CD1c-positive myeloid dendritic cell (primary cell): ENCODE measurements at regions not wholly inside any gene's neighbourhood (a gene's known extent, or its start where the extent isn't known, plus 50 kb on each side); places are given as distances from the start of the nearest gene placed in this dataset.
"Not testable (repeated sequence)": the region's sequence is repeated elsewhere in the genome, so short reads cannot be mapped to it uniquely, and the experiment has no call there.

Experiments
- DNase-seq: peaks from one replicate; pipeline ENCODE4 v3.0.0-alpha.2; 2016; ENCODE audit errors: extremely low spot score

DNA sequence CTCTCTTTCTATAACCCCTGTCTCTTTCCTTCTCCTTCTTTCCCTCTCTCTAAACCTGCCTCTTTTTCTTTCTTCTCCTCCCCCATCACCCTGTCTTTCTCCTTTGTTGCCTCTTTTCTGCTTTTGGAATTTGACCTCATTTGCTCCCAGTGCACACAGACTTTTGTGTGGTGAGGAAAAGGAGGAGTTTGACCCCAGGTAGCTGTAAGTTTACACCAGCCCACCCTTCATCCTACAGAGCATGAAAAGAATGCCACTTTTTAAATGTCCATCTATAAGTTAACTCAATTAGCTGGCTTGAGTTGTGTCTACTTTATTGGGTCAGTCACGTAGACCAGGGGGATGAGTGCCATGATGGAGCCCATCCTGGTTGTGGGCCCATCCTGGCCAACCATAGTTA lies 146.8 kb upstream of the SLC38A2 start:
- DNase-seq = no peak

DNA sequence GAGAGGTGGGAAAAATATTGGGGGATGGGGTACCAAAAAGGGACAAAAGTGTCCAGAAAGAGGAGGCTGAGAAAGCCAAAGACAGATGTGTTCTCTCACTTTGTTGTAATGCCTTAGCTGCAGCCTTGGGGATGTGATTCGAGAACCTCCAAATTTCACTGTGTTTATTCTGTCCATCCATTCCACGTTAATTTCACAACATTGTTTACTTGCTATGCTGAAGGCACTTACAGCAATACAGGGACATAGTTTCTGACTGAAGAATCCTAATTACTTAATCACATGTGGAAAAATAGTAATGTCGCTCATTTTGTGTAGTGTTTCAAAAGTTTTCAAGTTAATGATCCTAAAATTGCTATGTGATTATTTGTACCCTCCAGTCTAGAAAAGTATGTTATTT lies 146.2 kb upstream of the SLC38A2 start:
- no peak for DNase-seq

DNA sequence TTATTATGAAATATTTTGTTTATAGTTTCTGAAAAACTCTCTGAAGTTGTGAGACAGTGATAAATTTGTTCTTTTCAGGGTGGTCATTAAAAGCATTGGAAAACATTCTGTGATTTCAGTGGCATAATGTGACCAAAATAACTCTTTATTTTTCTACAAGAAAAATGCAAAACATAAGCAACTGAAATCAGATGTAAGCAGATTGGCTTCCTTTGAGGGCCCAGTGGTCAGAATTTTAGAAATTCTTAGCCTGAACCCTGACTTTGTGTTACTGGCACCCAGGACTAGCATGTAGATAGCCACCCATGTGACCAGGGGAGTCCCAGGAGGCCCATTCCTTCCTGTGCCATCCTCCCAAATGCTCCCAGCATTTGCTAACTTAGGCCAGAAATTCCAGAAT lies 145.6 kb upstream of the SLC38A2 start:
- no peak for DNase-seq

GRCh38 chr12:46517579-46517962 lies 145.0 kb upstream of the SLC38A2 start:
- no peak for DNase-seq

DNA sequence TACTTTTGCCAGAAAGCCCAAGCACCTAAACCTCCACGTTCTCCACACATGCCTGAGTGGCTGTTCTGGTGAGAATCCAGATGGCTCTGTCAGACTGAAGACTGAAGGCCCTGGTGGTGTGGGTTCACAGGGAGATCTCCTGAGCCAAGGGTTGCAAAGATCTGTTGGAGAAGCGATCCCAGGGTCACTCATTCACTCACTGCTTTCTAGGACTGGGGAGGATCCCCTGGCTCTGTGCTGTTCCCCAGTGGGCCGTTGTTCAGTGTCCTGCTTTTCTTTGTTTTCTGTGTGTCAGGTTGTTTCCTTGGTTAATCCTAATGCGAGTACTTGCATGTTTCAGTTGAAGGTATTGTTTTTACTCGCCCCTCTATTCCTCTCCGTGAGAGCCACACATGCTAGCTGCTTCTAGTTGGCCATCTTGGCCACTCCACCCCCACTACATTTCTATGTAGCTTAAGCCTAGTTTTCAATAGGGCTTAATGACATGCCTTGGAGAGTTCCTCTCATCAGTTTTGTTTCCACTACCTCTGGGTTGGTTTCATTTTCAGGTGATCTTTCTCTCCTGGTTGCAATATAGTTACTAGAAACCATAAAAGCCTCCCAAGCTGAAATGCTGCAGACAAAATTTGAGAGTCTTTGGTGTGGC lies 144.5 kb upstream of the SLC38A2 start:
- no peak for DNase-seq

GRCh38 chr12:46516238-46516932 lies 143.8 kb upstream of the SLC38A2 start:
- no peak for DNase-seq

DNA sequence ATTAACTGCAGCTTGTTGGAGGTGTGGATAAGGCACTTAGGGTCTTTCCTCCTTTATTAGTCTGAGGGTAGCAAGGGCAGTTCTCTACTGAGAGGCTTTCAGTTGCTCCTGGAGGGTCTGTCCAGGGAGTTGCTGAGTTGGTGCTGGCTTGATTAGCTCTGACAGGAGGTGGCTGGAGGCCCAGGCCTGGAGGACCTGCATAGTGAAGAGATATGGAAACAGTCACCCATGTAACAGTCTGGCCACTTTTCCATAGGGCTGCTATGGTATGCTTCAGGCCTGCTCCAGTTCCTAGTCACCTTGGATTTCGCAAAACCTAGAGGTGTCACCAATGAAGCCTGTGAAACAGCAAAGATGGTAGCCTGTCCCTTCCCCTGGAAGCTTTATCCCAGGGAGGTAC lies 143.3 kb upstream of the SLC38A2 start:
- DNase-seq = no peak

- no peak for DNase-seq
Measured at GRCh38 chr12:46514886-46515285, 142.3 kb upstream of the SLC38A2 start.

GRCh38 chr12:46510257-46510656 lies 137.7 kb upstream of the SLC38A2 start:
- not testable (repeated sequence) for DNase-seq

GRCh38 chr12:46509135-46509534 lies 136.6 kb upstream of the SLC38A2 start:
- DNase-seq = no peak

GRCh38 chr12:46508651-46509050 lies 136.1 kb upstream of the SLC38A2 start:
- no peak for DNase-seq

DNA sequence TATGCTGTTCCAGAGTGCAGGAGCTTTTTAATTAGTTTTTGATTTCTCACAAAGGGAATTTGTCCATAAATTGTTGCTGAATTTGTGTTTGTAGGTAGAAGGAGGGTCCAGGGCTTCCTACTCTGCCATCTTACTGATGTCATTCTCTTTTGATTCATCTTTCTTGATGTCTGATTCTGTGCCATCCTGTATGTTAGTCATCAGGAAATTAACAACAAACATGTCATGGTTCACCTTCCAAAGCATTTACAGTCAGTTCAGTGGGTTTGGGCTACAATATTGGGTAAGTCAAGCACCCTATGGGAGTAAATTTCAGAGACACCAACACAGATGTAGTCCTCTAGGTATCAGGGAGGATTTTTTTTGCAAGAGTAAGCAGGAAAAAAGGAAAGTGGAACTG lies 135.2 kb upstream of the SLC38A2 start:
- DNase-seq = no peak

DNA sequence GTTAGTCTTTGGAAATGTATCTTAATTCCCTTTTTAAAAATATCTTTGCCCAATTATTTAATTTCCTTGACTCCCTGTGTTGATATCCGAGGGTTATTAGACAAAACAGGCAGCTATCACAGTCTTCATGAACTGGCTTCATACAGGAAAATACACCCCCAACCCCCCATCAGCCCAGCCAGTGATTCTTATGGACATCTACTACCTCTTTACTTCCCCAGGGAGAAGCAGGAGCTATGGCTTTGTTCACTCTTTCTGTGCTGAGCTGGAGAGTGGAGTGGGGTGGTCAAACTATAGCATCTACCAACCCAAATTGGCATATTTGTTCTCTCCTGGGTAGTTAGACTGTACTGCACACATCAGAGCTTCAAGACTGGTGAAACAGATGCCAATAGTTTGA lies 134.4 kb upstream of the SLC38A2 start:
- no peak for DNase-seq

DNA sequence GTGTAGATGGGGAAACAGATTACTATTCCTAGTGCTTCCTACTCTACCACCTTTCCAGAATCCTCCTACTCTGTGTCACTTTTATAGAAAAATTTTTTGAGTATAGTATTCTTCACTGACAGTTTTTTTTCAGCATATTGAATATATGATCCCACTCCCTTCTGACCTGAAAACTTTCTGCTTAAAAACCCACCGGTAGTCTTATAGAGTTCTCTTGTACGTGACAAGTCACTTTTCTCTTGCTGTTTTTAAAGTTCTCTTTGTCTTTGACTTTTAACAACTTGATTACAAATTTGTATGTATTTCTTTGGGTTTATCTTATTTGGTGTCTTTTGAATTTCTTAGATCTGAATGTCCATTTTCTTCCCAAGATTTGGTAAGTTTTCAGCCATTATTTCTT lies 133.6 kb upstream of the SLC38A2 start:
- DNase-seq = no peak

GRCh38 chr12:46504494-46504893 lies 131.9 kb upstream of the SLC38A2 start:
- DNase-seq = no peak

- no peak for DNase-seq
Measured at GRCh38 chr12:46503637-46504175, 131.1 kb upstream of the SLC38A2 start.

DNA sequence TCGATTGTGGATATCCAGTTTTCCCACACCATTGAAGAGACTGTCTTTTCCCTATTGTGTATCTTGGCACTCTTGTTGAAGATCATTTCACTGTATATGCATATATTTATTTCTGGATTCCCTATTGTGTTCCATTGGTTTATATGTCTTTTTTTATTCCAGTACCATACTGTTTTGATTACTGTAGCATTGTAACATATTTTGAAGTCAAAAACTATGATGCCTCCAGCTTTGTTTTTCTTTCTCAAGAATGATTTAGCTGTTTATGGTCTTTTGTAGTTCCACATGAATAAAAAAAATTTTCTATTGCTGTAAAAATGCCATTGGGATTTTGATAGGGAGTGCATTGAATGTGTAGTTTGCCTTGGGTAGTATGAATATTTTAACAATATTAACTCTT lies 128.1 kb upstream of the SLC38A2 start:
- DNase-seq = no peak

DNA sequence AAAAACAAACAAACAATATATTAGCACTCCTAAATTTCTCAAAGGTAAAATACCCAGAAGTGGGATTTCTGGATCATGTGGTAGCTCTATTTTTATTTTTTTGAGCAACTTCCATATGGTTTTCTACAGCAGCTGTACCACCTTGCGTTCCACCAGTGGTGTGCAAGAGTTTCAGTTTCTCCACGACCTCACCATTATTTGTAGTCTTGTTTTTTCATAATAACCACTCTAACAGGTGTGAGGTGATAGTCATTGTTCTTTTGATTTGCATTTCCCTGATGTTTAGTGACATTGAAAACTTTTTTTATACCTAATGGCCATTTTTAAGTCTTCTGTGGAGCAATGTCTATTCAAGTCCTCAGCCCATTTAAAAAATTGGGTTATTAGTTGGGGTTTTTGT lies 127.3 kb upstream of the SLC38A2 start:
- DNase-seq = no peak

- no peak for DNase-seq
Measured at GRCh38 chr12:46499226-46499625, 126.7 kb upstream of the SLC38A2 start.

DNA sequence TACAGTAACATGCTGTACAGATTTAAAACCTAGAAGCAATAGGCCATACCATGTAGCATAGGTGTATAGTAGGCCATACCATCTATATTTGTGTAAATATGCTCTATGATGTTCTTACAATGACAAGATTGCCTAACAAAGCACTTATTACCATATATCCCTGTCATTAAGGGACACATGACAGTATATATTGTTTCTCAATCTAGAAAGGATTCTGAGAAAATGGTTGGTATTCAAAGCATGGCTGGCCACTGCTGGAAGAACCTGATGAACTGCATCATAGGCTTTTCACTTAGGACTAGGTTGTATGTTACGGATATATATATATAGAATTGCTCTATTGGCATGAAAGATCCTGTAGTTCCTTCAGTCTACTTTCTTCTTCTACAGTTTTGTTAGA lies 125.2 kb upstream of the SLC38A2 start:
- DNase-seq = no peak

DNA sequence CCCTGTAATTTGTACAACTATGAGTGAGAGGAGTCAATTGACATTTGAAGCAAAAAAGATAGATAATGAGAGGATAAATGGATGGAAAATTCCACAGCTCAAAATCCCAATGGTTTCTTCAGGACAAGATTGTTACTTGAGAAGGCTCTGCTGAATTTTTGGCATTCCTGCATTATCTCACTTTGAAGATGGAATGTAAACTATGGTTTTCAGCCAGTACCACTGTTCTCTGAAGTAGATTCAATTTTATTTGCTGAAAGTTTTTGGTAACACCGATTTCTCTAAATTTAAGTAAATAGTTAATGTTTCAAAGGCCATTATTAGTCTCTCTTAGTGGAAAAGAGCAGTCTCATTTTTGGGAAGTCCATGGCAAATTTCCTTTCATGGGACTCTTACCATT lies 121.9 kb upstream of the SLC38A2 start:
- no peak for DNase-seq

- no peak for DNase-seq
Measured at GRCh38 chr12:46493834-46494181, 121.2 kb upstream of the SLC38A2 start.

DNA sequence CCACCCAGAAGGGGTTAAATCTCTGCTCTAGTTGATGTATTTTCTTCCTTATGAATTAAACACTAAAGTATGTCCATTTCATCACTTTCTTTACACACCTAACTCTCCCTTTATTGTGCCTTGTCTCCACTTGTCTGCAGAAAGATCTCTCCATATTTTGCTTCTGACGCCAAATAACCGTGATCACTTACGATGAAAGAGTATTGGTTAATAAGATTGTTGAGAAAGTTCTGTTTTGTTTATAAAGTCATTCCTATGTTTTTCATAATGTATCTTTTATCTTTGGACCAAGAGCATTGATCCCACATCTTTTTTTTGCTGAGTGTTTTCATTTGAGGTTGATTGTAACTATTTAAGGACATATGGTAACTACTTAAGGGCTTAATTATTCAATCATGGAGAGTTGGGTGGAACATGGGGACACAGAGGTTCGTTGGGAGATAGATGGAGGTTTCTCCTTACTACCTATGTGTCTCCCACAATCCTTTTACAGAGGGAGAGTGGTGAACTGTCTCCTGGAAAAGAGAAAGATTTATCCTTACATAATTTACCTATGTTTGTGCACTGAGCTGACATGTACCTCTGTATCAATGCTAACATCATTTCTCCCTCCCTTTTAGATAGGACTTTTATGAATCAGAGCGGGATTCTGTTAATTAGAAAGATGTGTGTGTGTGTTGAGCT lies 120.7 kb upstream of the SLC38A2 start:
- DNase-seq = no peak
